Naive B cell (primary cell): ENCODE measurements at regions not wholly inside any gene's neighbourhood (a gene's known extent, or its start where the extent isn't known, plus 50 kb on each side); places are given as distances from the start of the nearest gene placed in this dataset.

Experiments used
- ATAC-seq, 2 donors: fragments of 150-1000 bp; cut with Tn5 transposase; 2 replicates each; pipeline ENCODE4 v1.10.0; 2021; ENCODE audit warnings: low read depth in 2 of 2, mild to moderate bottlenecking in 2 of 2, moderate library complexity in 2 of 2
- DNase-seq: peaks from one replicate; pipeline ENCODE4 v3.0.0; 2022
- H3K27ac Mint-ChIP-seq, 6 donors: one replicate each; pipeline ENCODE4 v1.8.0; 2020 to 2022; ENCODE audit warnings: mild to moderate bottlenecking in 6 of 6, mixed read lengths in 6 of 6, moderate library complexity in 5 of 6, inconsistent platforms in 2 of 6
- H3K27me3 Mint-ChIP-seq, 3 donors: one replicate each; pipeline ENCODE4 v1.8.0; 2021 to 2022; ENCODE audit warnings: mixed read lengths in 3 of 3, mild to moderate bottlenecking in 1 of 3
- H3K36me3 Mint-ChIP-seq, 2 donors: one replicate each; pipeline ENCODE4 v1.8.0; 2020 to 2022; ENCODE audit warnings: mixed read lengths in 2 of 2, inconsistent platforms in 1 of 2, mild to moderate bottlenecking in 1 of 2
- H3K4me1 Mint-ChIP-seq, 3 donors: one replicate each; pipeline ENCODE4 v1.8.0; 2020 to 2022; ENCODE audit warnings: mixed read lengths in 3 of 3, inconsistent platforms in 1 of 3, mild to moderate bottlenecking in 1 of 3, moderate library complexity in 1 of 3
- H3K4me3 Mint-ChIP-seq, 8 donors: one replicate each; pipeline ENCODE4 v1.8.0; 2020 to 2022; ENCODE audit warnings: mild to moderate bottlenecking in 8 of 8, mixed read lengths in 8 of 8, moderate library complexity in 8 of 8, inconsistent platforms in 2 of 8
- H3K9me3 Mint-ChIP-seq, 7 donors: one replicate each; pipeline ENCODE4 v1.8.0; 2020 to 2022; ENCODE audit warnings: mixed read lengths in 7 of 7, mild to moderate bottlenecking in 5 of 7, inconsistent platforms in 2 of 7, moderate library complexity in 1 of 7

- Mint-ChIP-seq H3K4me3 (no peak overlapping the region), H3K9me3 (no peaks in the 10 kb centered on the region), H3K36me3 (no peaks in the 10 kb centered on the region), H3K27me3 (no peaks in the 10 kb centered on the region), H3K4me1 (no peaks in the 10 kb centered on the region), H3K27ac (no peak overlapping the region)
- no peak for ATAC-seq
- DNase-seq = no peak
Observed at GRCh38 chr15:47993051-47993450, 127.7 kb upstream of the SLC24A5 start.

- H3K27ac Mint-ChIP-seq = peak overlapping the region in 1 of 6 donors; percentile 6
- DNase-seq (no peak), ATAC-seq (no peak)
- peaks cover 9 to 15% (median 11%) of the 10 kb centered on the region in 3 donors for H3K4me1 Mint-ChIP-seq
- no peaks in the 10 kb centered on the region for H3K27me3 Mint-ChIP-seq
- H3K4me3 Mint-ChIP-seq = no peak overlapping the region
- peaks cover 0 to 4% (median 0%) of the 10 kb centered on the region in 7 donors for H3K9me3 Mint-ChIP-seq
- H3K36me3 Mint-ChIP-seq = no peaks in the 10 kb centered on the region
Observed at GRCh38 chr15:47997195-47998080, 123.4 kb upstream of the SLC24A5 start.

- Mint-ChIP-seq H3K27ac (no peak overlapping the region), H3K4me1 (peaks cover 12 to 18% (median 16%) of the 10 kb centered on the region in 3 donors), H3K36me3 (no peaks in the 10 kb centered on the region), H3K4me3 (no peak overlapping the region), H3K9me3 (peaks cover 0 to 4% (median 0%) of the 10 kb centered on the region in 7 donors), H3K27me3 (no peaks in the 10 kb centered on the region)
- DNase-seq (no peak), ATAC-seq (no peak)
Observed at GRCh38 chr15:47998619-47999019, 122.2 kb upstream of the SLC24A5 start.

GRCh38 chr15:48001393-48002039 lies 119.3 kb upstream of the SLC24A5 start:
- Mint-ChIP-seq H3K4me1 (peaks cover 12 to 18% (median 16%) of the 10 kb centered on the region in 3 donors), H3K4me3 (no peak overlapping the region), H3K9me3 (peaks cover 0 to 4% (median 0%) of the 10 kb centered on the region in 7 donors), H3K27ac (no peak overlapping the region), H3K27me3 (no peaks in the 10 kb centered on the region), H3K36me3 (no peaks in the 10 kb centered on the region)
- ATAC-seq (peak in 1 of 2 donors; percentile 36), DNase-seq (no peak)

GRCh38 chr15:48002767-48003166 lies 118.0 kb upstream of the SLC24A5 start:
- Mint-ChIP-seq H3K4me3 (peak overlapping the region in 1 of 8 donors; percentile 32), H3K9me3 (peaks cover 0 to 4% (median 0%) of the 10 kb centered on the region in 7 donors), H3K4me1 (peaks cover 12 to 18% (median 16%) of the 10 kb centered on the region in 3 donors), H3K27me3 (peaks cover 0 to 6% (median 0%) of the 10 kb centered on the region in 3 donors), H3K36me3 (no peaks in the 10 kb centered on the region), H3K27ac (no peak overlapping the region)
- ATAC-seq = no peak
- DNase-seq = no peak

- H3K4me3 Mint-ChIP-seq = no peak overlapping the region
- ATAC-seq (no peak), DNase-seq (no peak)
- H3K9me3 Mint-ChIP-seq = peaks cover 0 to 4% (median 0%) of the 10 kb centered on the region in 7 donors
- no peaks in the 10 kb centered on the region for H3K36me3 Mint-ChIP-seq
- H3K27ac Mint-ChIP-seq = no peak overlapping the region
- H3K4me1 Mint-ChIP-seq = peaks cover 12 to 18% (median 16%) of the 10 kb centered on the region in 3 donors
- peaks cover 3 to 8% (median 4%) of the 10 kb centered on the region in 3 donors for H3K27me3 Mint-ChIP-seq
Observed at GRCh38 chr15:48003441-48003840, 117.3 kb upstream of the SLC24A5 start.

GRCh38 chr15:48005077-48005476 lies 115.7 kb upstream of the SLC24A5 start:
- H3K36me3 Mint-ChIP-seq = no peaks in the 10 kb centered on the region
- no peak for DNase-seq
- H3K4me1 Mint-ChIP-seq = peaks cover 12 to 18% (median 16%) of the 10 kb centered on the region in 3 donors
- H3K27ac Mint-ChIP-seq = no peak overlapping the region
- no peak overlapping the region for H3K4me3 Mint-ChIP-seq
- peaks cover 5 to 11% (median 8%) of the 10 kb centered on the region in 3 donors for H3K27me3 Mint-ChIP-seq
- peaks cover 0 to 4% (median 0%) of the 10 kb centered on the region in 7 donors for H3K9me3 Mint-ChIP-seq
- no peak for ATAC-seq

- ATAC-seq (no peak), DNase-seq (no peak)
- Mint-ChIP-seq H3K27ac (no peak overlapping the region), H3K4me1 (peaks cover 12 to 17% (median 16%) of the 10 kb centered on the region in 3 donors), H3K27me3 (peaks cover 5 to 11% (median 8%) of the 10 kb centered on the region in 3 donors), H3K36me3 (no peaks in the 10 kb centered on the region), H3K4me3 (no peak overlapping the region), H3K9me3 (peaks cover 0 to 2% (median 0%) of the 10 kb centered on the region in 7 donors)
Observed at GRCh38 chr15:48006031-48006511, 114.7 kb upstream of the SLC24A5 start.

GRCh38 chr15:48010316-48010715 lies 110.5 kb upstream of the SLC24A5 start:
- no peak overlapping the region for H3K4me3 Mint-ChIP-seq
- no peak for ATAC-seq
- DNase-seq = no peak
- H3K27ac Mint-ChIP-seq = no peak overlapping the region
- peaks cover 12 to 15% (median 15%) of the 10 kb centered on the region in 3 donors for H3K27me3 Mint-ChIP-seq
- H3K4me1 Mint-ChIP-seq = no peaks in the 10 kb centered on the region
- no peaks in the 10 kb centered on the region for H3K36me3 Mint-ChIP-seq
- peaks cover 0 to 3% (median 0%) of the 10 kb centered on the region in 7 donors for H3K9me3 Mint-ChIP-seq

- no peak for DNase-seq
- ATAC-seq = no peak
- no peak overlapping the region for H3K4me3 Mint-ChIP-seq
- no peaks in the 10 kb centered on the region for H3K36me3 Mint-ChIP-seq
- peaks cover 11 to 15% (median 12%) of the 10 kb centered on the region in 3 donors for H3K27me3 Mint-ChIP-seq
- H3K9me3 Mint-ChIP-seq = peaks cover 0 to 3% (median 0%) of the 10 kb centered on the region in 7 donors
- no peak overlapping the region for H3K27ac Mint-ChIP-seq
- no peaks in the 10 kb centered on the region for H3K4me1 Mint-ChIP-seq
Observed at GRCh38 chr15:48012191-48012590, 108.6 kb upstream of the SLC24A5 start.

GRCh38 chr15:48016865-48017264 lies 103.9 kb upstream of the SLC24A5 start:
- no peak overlapping the region for H3K27ac Mint-ChIP-seq
- H3K4me3 Mint-ChIP-seq = no peak overlapping the region
- no peak for DNase-seq
- peaks cover 0 to 3% of the 10 kb centered on the region in 2 donors for H3K36me3 Mint-ChIP-seq
- H3K9me3 Mint-ChIP-seq = peaks cover 0 to 7% (median 2%) of the 10 kb centered on the region in 7 donors
- peaks cover 5 to 7% (median 7%) of the 10 kb centered on the region in 3 donors for H3K27me3 Mint-ChIP-seq
- ATAC-seq = no peak
- no peaks in the 10 kb centered on the region for H3K4me1 Mint-ChIP-seq

- Mint-ChIP-seq H3K36me3 (peaks cover 0 to 3% of the 10 kb centered on the region in 2 donors), H3K27ac (no peak overlapping the region), H3K9me3 (peaks cover 0 to 7% (median 2%) of the 10 kb centered on the region in 7 donors), H3K27me3 (peaks cover 5 to 7% (median 6%) of the 10 kb centered on the region in 3 donors), H3K4me1 (no peaks in the 10 kb centered on the region), H3K4me3 (no peak overlapping the region)
- no peak for DNase-seq
- no peak for ATAC-seq
Observed at GRCh38 chr15:48017747-48018146, 103.0 kb upstream of the SLC24A5 start.

- H3K9me3 Mint-ChIP-seq = peaks cover 0 to 9% (median 6%) of the 10 kb centered on the region in 7 donors
- no peak overlapping the region for H3K4me3 Mint-ChIP-seq
- peaks cover 0 to 3% of the 10 kb centered on the region in 2 donors for H3K36me3 Mint-ChIP-seq
- ATAC-seq = no peak
- no peak overlapping the region for H3K27ac Mint-ChIP-seq
- DNase-seq = no peak
- peaks cover 5 to 10% (median 5%) of the 10 kb centered on the region in 3 donors for H3K27me3 Mint-ChIP-seq
- H3K4me1 Mint-ChIP-seq = no peaks in the 10 kb centered on the region
Observed at GRCh38 chr15:48020166-48020565, 100.6 kb upstream of the SLC24A5 start.
